T-helper 2 cell (primary cell): ENCODE measurements at regions not wholly inside any gene's neighbourhood (a gene's known extent, or its start where the extent isn't known, plus 50 kb on each side); places are given as distances from the start of the nearest gene placed in this dataset.

Source experiments
- DNase-seq, 5 experiments: peaks; one replicate each; pipeline versions ENCODE4 v3.0.0 to v3.0.0-alpha.2; 2012 to 2022

DNA sequence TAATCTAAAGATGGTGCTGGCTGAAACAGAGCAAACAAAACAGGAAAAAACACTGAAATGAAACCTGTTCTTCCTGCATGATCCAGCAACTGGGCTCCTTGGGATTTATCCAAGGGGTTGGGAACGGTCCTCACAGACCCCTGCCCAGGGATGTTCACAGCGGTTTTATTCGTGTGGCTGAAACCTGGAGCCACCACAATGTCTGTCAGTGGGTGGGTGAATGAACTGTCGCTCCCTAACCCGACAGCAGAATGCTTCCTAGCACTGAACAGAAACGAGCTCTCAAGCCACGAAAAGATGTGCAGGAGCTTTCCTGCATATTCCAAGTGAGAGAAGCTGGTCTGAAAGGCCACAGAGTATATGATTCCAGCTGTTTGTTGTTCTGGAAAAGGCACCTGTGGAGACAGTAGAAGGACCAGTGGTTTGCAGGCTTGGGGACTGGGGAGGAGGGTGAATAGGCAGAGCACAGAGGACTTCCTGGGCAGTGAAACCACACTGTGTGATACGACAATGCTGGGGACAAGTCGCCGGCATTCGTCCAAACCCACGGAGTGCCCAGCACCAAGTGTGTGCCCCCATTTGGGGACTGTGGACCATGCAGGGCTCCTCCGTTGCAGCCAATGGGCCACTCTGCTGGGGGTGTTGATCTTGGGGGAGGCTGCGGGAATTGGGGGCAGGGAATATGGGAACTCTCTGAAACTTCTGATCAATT lies 73.9 kb downstream of the TEX29 start:
- no peak for DNase-seq

- DNase-seq = no peak
Measured at GRCh38 chr13:111395511-111396393, 75.3 kb downstream of the TEX29 start.

DNA sequence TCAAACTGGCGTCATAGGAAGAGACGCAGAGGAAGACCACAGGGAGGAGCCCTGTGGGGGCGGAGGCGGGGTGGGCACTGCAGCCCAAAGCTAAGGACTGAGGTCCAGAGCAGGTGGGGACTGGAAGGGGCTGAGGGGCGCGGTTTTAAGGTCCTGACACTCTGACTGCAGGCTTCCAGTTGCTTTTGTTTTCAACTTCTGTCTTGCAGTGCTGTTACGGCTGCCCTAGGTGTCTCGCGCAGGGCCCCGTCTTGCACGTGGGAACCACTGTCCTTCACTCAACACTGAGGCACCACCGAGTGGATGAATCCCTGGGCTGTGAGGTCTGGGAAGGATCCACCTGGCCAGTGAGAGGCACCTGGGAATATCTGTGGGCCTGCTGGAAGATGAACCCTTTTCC lies 76.0 kb downstream of the TEX29 start:
- no peak for DNase-seq

GRCh38 chr13:111397202-111397880 lies 76.9 kb downstream of the TEX29 start:
- no peak for DNase-seq

GRCh38 chr13:111398196-111398595 lies 77.8 kb downstream of the TEX29 start:
- no peak for DNase-seq

GRCh38 chr13:111398715-111399299 lies 78.4 kb downstream of the TEX29 start:
- peak in 1 of 5 experiments; percentile 24 for DNase-seq

GRCh38 chr13:111399334-111399733 lies 78.9 kb downstream of the TEX29 start:
- no peak for DNase-seq

DNA sequence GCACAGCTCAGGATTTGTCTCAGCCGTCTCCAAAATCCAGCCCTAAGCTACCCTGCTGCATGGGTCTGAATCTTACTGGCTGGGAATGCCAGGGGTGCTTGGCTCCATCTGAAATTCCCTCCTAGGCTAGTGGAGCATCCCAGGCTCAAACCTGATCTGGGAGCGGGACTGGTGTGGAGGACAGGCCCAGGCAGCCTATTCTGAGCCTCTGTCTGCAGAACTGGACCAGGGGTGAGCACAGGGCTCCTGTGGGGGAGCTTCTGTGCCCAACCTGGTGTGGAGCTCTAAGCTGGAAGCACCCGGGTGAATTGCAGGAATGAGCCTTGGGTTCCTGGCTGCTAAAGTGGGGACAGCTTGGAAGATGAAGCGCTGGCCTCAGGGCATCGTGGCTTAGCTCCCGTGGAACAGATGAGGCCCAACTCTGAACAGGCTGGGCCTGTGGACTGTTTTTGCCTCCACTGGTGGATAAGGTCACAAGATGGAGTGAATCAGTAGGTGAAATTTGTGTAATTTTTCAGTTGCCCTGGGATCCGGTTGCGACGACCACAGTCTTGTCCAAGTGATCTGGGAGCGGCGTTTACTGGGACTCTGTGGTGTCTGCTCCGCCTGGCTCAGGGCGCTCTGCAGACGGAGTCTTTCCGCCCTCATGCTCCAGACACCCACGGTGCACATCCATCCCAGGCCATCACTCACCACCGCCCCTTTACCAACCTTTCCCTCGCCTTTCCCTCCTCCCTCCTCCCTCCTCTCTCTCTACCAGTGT lies 79.5 kb downstream of the TEX29 start:
- no peak for DNase-seq

GRCh38 chr13:111401151-111401550 lies 80.7 kb downstream of the TEX29 start:
- DNase-seq = no peak

DNA sequence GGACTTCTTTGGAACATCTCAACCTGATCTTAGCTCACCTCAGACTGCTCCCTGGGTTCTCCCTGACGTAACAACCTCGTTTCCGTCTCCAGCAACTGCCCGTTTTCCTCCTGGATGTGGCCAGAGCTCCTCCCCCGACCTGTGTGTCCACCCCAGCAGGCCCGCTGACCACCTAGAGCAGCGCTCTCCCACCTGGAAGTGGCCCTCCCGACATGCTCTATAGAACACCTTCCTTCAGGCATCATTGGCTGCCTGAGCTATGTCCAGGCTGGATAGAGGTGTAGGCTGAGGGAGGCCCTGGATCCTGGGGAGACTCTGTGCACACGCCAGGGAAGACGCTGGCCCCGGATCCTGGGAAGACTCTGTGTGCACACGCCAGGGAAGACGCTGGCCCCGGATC lies 81.3 kb downstream of the TEX29 start:
- DNase-seq = no peak

GRCh38 chr13:111402441-111402840 lies 82.0 kb downstream of the TEX29 start:
- no peak for DNase-seq

- no peak for DNase-seq
Measured at GRCh38 chr13:111403266-111403665, 82.8 kb downstream of the TEX29 start.

DNA sequence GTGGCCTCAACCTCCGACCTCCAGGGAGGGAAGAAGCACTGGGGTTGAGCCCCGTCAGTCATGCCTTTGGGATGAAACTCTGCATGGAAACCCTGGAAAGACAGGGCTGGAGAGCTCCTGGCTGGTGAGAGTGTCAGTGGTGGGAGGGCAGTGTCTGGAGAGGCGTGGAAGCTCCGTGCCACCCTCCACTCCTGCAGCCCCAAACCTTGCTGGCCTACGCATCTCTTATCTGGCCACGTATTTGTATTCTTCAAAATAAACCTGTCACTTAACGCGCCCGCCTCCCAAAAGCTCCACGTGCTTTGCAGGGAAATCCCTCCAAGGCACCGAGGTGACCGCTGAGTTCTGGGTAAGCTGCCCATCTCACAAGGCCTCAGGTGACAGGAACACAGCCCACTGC lies 84.3 kb downstream of the TEX29 start:
- DNase-seq = no peak

- no peak for DNase-seq
Measured at GRCh38 chr13:111406636-111407035, 86.2 kb downstream of the TEX29 start.

GRCh38 chr13:111407381-111408131 lies 87.1 kb downstream of the TEX29 start:
- no peak for DNase-seq

DNA sequence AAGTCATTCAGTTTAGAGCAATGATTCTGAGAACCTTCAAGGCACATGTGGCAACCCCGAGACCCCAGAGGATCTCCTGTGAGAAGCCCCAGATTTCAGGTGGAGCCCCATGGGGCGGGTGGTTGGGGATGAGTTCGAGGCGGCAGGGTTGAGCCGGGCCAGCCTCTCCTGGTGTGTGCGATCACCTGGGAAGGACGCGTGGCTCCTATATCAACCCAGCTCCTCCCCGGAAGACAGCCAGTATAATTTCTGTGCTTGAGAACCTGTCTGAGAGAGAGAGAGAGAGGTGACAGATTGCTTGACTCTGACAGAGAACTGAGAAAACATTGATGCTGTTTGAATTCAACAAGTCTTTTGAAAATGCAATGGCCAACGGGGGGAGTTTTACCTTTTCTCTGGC lies 89.0 kb downstream of the TEX29 start:
- DNase-seq = no peak

DNA sequence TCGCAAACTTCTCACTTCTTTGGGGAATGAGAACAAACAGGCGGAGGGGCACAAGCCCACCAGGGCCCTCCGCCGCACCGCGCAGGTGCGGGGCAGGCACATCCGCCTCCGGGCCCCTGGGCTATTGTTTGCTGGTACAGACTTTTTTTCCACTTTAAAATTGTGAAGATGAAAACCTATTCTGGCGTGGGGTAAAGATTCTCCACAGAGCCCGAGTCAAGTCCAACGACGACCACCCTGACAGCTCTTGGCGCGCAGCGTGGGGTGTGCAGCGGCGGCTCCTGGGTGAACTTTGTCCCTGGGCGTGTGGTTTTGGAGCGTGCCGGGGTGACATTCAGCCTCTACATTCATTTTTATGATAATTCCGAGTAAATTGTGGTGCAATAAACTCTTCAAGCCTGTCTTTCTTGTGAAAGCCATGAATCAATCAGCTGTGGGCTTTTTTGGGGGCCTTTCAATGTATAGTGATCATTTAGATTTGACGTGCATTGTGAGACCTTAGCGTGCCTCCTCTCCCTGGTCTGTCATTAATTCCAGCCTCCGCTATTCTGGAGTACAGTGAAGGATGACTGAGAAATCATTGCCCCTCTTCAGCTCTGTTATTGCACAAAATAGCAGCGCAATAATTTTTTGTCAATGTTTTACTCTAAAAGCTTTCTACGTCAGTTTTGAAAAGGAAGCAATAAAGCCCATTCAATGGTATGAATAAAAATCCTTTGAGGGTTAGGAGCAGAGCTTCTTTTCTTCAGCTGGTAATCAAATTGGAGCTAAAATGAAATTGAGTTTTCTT lies 90.0 kb downstream of the TEX29 start:
- no peak for DNase-seq

DNA sequence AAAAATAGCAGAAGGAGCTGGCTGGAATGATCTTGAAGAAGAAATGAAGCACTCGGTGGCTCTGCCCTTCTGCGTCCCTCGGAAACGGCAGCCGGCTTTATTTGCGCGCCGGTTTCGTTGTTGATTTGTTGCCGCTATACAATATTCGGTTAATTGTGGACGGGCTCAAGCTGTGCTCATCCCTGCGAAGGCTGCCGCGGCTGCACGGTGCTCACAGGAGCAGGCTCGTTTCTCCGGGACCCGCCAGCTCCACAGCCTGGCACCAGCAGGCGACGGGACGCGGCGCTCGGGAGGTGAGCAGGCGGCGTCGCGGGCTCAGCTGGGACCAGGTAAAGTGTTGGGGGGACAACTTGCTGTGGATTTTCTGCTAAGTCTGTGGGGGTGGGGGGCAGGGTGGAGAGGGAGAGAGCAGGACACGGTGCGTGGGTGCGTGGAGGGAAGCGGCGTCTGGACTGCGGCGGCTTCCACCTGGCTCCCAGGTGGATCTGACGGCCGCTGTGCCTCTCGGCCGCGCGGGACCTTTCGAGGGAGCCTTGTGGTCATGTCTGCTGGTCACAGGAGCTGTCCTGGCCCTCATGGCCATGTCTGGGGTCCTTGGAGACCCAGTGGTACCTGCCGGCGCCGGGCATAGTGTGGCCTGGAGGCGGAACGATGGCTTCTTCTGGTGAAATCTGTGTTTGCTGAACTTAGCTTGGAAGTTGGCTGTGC lies 90.9 kb downstream of the TEX29 start:
- no peak for DNase-seq

- no peak for DNase-seq
Measured at GRCh38 chr13:111411919-111412650, 91.6 kb downstream of the TEX29 start.
